GM10266 (cell line): ENCODE measurements at regions not wholly inside any gene's neighbourhood (a gene's known extent, or its start where the extent isn't known, plus 50 kb on each side); places are given as distances from the start of the nearest gene placed in this dataset.

Experiments used
- DNase-seq: peaks from one replicate; pipeline ENCODE4 v3.0.0; 2012; ENCODE audit errors: extremely low spot score
- TF ChIP-seq, protein P1 (sequence below): IDR thresholded peaks from 2 replicates; pipeline ENCODE4 v1.5.1; 2012; ENCODE audit warnings: mild to moderate bottlenecking, low read depth; ENCODE audit not compliant: control insufficient read depth, insufficient read depth; ENCODE audit errors: missing control alignments

DNA sequence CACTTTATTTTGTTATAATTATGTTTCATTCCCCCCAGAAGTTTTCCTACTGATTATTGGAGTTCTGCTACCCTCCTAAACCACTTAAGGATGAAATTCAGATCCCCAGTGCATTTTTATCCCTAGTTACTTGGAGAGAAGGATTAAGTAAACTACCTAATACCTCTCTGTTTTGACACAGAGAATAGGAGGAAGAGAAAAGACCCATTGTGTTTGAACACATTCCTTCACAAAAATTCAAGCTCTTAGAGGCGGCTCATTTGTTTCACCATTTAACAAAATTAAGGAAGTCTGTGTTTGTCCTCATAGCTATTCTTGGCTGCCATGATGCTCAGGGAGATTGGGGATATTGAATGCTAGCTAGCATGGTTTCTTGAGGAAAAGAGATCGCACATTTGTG is 492.6 kb downstream of the EBF1 start:
- TF ChIP-seq, protein P1, sequence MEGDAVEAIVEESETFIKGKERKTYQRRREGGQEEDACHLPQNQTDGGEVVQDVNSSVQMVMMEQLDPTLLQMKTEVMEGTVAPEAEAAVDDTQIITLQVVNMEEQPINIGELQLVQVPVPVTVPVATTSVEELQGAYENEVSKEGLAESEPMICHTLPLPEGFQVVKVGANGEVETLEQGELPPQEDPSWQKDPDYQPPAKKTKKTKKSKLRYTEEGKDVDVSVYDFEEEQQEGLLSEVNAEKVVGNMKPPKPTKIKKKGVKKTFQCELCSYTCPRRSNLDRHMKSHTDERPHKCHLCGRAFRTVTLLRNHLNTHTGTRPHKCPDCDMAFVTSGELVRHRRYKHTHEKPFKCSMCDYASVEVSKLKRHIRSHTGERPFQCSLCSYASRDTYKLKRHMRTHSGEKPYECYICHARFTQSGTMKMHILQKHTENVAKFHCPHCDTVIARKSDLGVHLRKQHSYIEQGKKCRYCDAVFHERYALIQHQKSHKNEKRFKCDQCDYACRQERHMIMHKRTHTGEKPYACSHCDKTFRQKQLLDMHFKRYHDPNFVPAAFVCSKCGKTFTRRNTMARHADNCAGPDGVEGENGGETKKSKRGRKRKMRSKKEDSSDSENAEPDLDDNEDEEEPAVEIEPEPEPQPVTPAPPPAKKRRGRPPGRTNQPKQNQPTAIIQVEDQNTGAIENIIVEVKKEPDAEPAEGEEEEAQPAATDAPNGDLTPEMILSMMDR: no peak
- no peak for DNase-seq

DNA sequence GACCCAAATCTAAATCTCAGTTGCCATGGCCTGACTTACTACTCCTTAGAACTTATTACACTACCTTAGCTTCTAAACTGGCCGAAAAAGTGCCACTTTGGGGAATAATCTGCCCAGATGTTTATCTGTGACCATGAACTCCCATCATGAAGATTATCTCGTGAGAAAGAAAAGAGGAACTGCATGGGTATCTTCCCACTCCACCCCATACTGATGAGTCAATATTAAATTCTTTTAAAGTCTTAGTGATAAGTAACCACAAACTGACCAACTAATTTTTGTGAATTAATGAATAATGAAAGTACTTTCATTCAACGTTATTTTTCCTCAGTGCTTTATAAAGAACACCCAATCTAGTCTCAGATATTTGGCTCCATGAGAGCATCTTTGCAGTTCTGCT is 493.5 kb downstream of the EBF1 start:
- DNase-seq: no peak
- TF ChIP-seq, protein P1: no peak

DNA sequence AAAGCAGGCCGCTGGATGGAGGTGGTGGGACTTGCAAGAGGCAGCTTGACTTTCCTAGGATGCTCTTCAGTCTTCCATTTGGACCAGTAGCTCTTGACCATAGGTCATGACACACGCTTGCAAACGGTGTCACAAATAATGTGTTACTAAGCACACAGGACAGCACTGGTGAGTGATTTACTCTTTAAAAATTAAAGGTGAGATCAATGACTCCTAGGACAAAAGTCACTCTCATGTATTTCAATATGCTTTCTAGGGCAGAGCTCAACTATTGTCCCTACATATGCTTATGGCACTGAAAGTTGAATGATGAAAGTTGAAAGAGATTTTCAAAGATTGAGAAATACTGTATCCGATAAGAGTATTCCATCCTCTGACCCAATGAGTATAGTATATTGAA is 496.7 kb downstream of the EBF1 start:
- DNase-seq: no peak
- TF ChIP-seq, protein P1: no peak

DNA sequence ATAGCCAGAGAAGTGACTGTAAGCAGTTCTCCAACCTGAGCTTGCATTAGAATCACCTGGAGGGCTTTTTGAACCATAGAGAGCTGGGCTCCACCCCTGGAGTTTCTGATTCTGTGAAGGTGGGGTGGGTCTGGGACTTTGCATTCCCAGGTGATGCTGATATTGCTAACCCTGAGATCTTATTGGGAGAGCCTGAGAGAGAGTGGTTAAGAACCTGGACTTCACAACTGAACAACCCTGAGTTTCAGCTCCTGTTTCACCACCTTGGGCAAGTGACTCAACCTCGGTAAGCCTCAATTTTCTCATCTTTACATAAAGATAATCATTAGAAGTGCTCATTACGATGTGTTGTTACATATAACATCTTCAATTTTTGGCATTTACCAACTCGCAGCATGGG is 498.6 kb downstream of the EBF1 start:
- TF ChIP-seq, protein P1: no peak
- DNase-seq: no peak

DNA sequence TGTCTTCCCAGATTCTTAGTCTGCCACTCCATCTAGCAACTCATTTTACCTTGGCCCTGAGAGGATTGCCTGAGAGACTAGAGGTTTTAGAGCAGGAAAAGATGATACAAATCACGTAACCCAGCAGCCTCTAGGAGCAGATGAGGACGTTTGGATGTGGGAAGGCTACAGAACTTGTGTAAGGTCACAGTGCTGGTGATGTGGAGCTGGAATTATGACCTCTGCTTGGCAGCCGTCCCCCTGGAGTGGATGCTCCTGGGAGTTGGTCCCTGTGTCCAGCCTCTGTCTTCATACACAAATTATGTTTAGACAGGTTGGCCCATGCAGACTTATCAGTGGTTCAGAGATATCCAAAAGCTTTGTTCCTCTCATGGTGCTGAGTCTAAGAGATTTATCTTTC is 499.0 kb downstream of the EBF1 start:
- TF ChIP-seq, protein P1: no peak
- DNase-seq: no peak

DNA sequence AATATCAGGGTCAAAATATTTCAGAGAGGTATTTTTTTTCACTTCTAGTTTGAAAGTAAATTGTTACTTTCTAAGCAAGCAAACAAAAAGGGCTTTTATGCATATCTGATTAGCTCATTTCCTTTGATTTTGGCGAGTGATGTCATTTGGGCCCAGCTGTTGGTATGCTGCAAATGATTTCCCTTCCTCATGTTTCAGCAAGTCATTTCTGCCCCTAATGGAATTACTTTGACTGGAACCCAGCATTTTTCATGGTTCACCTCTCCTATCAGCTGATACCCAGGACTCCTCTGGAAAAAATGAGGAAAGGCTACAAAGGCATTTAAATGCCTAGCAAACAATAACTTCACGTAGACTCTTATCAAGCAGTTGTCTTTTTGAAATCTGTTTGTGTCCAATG is 500.6 kb downstream of the EBF1 start:
- TF ChIP-seq, protein P1: no peak

DNA sequence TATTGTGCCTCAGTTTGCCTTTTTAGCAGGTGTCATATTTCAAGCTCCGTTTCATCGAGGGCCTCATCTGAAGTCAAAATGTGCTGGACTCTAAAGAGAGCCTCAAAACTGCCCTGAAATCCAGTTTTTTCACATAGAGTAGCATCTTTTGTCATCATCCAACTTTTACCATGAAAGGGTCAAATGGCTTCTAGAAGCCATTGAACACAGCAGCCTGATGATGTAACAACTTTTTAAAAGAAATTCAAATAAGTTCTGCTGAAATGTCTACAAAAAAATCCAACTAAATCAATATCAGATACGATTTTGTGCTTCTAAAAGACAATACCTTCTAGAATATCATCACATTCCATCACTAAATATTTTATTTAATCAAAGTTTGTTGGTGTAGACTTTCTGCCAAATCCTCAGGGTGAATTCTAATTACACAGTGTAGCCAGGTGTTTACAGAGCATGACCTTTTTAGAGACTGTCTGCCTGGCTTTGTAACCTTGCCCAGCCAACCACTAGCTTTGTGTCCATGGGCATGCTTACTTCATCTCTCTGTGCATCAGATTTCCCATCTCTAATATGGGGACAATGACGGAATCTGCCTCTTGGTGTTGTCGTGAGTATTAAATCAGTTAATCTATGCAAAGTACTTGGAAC is 505.0 kb downstream of the EBF1 start:
- TF ChIP-seq, protein P1: no peak
- DNase-seq: no peak

More for the DNA sequence above, 500.6 kb downstream of the EBF1 start:
- no peak for DNase-seq
